ENCODE measurements at regions not wholly inside any gene's neighbourhood (a gene's known extent, or its start where the extent isn't known, plus 50 kb on each side); places are given as distances from the start of the nearest gene placed in this dataset.

DNA sequence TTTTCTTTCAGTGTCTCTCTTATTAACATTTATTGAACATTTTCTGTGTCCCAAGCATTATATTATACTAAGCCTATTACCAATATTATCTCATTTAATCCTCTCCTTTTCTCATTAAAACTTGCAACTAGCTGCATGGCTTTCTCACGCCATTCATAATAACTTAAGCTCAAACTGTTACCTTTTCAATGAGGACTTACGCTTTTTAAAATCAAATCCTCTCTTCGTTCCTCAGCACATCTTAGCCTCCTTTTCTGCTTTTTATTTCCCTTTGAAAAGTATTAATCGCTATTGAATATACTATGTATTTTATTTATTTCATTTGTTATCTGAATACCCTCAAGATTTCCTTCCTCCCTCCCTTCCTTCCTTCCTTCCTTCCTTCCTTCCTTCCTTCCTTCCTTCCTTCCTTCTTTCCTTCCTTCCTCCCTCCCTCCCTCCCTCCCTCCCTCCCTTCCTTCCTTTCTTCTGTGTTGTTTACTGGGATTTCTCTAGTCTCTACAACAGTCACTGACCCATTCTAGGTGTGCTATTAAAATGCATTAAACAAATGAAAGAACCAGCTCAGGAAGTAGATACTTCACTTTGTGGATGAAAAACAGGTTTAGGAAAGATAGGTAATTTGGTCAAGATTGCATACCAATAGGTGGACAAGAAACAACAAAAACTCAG lies 294.1 kb upstream of the TUT7 start:
- BruUV-seq (replicated peaks): no TSS peak
- Histone ChIP-seq H2AFZ (replicated peaks; ENCODE audit: low read length, poor library complexity) (no peak overlapping the region), H3K18ac (ENCODE audit: low read depth, low read length) (no peak overlapping the region), H2BK120ac (ENCODE audit: low read depth, low read length) (no peak overlapping the region), H4K20me1 (ENCODE audit: insufficient read depth, low read length) (no peaks in the 10 kb centered on the region), H3K36me3 (ENCODE audit: control insufficient read depth, insufficient read depth, low read length) (no peaks in the 10 kb centered on the region), H3K9me1 (ENCODE audit: insufficient read depth, low read length) (no peaks in the 10 kb centered on the region), H2BK20ac (ENCODE audit: low read depth, low read length) (no peak overlapping the region), H3K4me2 (ENCODE audit: low read depth, low read length) (no peak overlapping the region), H2AK9ac (replicated peaks; ENCODE audit: low read depth, low read length, poor library complexity) (no peak overlapping the region), H3K4ac (ENCODE audit: low read depth, low read length) (no peak overlapping the region), H3K23ac (ENCODE audit: low read depth, low read length) (no peak overlapping the region), H2AK5ac (ENCODE audit: low read depth, low read length) (no peak overlapping the region), H4K91ac (ENCODE audit: insufficient read depth, low read depth, low read length) (no peak overlapping the region), H3K56ac (ENCODE audit: extremely low read depth, insufficient read depth, low read length) (no peak overlapping the region), H4K8ac (ENCODE audit: low read depth in 2 of 2, low read length in 2 of 2) (no peak overlapping the region), H3K4me3 (ENCODE audit: insufficient read depth, low read depth, low read length) (no peak overlapping the region), H3K14ac (replicated peaks; ENCODE audit: low read depth, low read length) (no peak overlapping the region), H4K5ac (ENCODE audit: low read depth, low read length) (no peak overlapping the region), H3K9me3 (ENCODE audit: control insufficient read depth, insufficient read depth, low read length) (no peaks in the 10 kb centered on the region), H2BK15ac (ENCODE audit: low read depth, low read length) (no peak overlapping the region), H3K9ac (ENCODE audit: low read depth, low read length) (no peak overlapping the region), H3K79me1 (ENCODE audit: low read depth in 1 of 2, low read length in 2 of 2) (no peaks in the 10 kb centered on the region), H3K27me3 (ENCODE audit: control insufficient read depth, insufficient read depth, low read length) (no peaks in the 10 kb centered on the region), H3K4me1 (ENCODE audit: control insufficient read depth, insufficient read depth, low read length) (no peaks in the 10 kb centered on the region), H2BK5ac (ENCODE audit: low read depth, low read length, poor library complexity, severe bottlenecking) (no peak overlapping the region), H3K27ac (ENCODE audit: insufficient read depth, low read length) (no peak overlapping the region)
- TF ChIP-seq SMC3 (IDR thresholded peaks at IDR 0.05; ENCODE audit: low read depth, low read length): no peak
- dilution Hi-C loops (cut with HindIII; ENCODE audit: low sequenced_read_pairs, unreplicated experiment): no loop called here
- in situ Hi-C loops (cut with MboI; ENCODE audit: low sequenced_read_pairs): loop anchor here (25.0 kb wide), 1 partner anchor 289 kb away; the partner anchor contains the start of gene GAS1
- DNase-seq (no peak), ATAC-seq (ENCODE audit: low read depth) (no peak)
- intact Hi-C loops (cut with micrococcal nuclease): no loop called here
- WGBS, 2 experiments (ENCODE audit: extremely low coverage in 2 of 2, insufficient read length in 1 of 2): 100% methylated on average over 1 of the region's 4 CpGs
- POLR2A ChIA-PET (ENCODE audit: unreplicated experiment): no interaction called here
- CTCF ChIA-PET: no interaction called here
